Activated gamma-delta T cell treated with anti-CD3 and anti-CD28 coated beads, Interleukin-2, amount 50 U/mL, for 16 hours (primary cell): ENCODE measurements at regions not wholly inside any gene's neighbourhood (a gene's known extent, or its start where the extent isn't known, plus 50 kb on each side); places are given as distances from the start of the nearest gene placed in this dataset.
"Not testable (repeated sequence)": the region's sequence is repeated elsewhere in the genome, so short reads cannot be mapped to it uniquely, and the experiment has no call there.

Source experiments
- DNase-seq: peaks from one replicate; pipeline ENCODE4 v3.0.0-alpha.2; 2020; ENCODE audit warnings: low read depth

GRCh38 chr14:101634850-101635748, 73.8 kb downstream of the DIO3 start:
- DNase-seq: no peak

GRCh38 chr14:101635749-101636560, 74.7 kb downstream of the DIO3 start:
- DNase-seq: no peak

GRCh38 chr14:101639241-101639833, 78.0 kb downstream of the DIO3 start:
- DNase-seq: no peak

- DNase-seq: no peak
These were observed 82.4 kb downstream of the DIO3 start for GRCh38 chr14:101643651-101644050.

- DNase-seq: no peak
These were observed 92.8 kb downstream of the DIO3 start for GRCh38 chr14:101654051-101654450.

- DNase-seq: no peak
These were observed 96.1 kb downstream of the DIO3 start for GRCh38 chr14:101657372-101657771.

- no peak for DNase-seq
These were observed 95.9 kb upstream of the PPP2R5C start for GRCh38 chr14:101665478-101666078.

GRCh38 chr14:101666264-101666663, 95.2 kb upstream of the PPP2R5C start:
- DNase-seq: no peak

- no peak for DNase-seq
These were observed 91.9 kb upstream of the PPP2R5C start for GRCh38 chr14:101669629-101670028.

GRCh38 chr14:101673873-101674272, 87.6 kb upstream of the PPP2R5C start:
- DNase-seq: no peak

- DNase-seq: not testable (repeated sequence)
These were observed 85.7 kb upstream of the PPP2R5C start for GRCh38 chr14:101675835-101676234.

GRCh38 chr14:101677912-101678327, 83.6 kb upstream of the PPP2R5C start:
- DNase-seq: not testable (repeated sequence)

GRCh38 chr14:101681795-101682194, 79.7 kb upstream of the PPP2R5C start:
- no peak for DNase-seq

- DNase-seq: no peak
These were observed 78.1 kb upstream of the PPP2R5C start for GRCh38 chr14:101683365-101683764.

GRCh38 chr14:101687756-101688546, 73.6 kb upstream of the PPP2R5C start:
- DNase-seq: no peak

GRCh38 chr14:101689039-101689501, 72.4 kb upstream of the PPP2R5C start:
- DNase-seq: no peak

- not testable (repeated sequence) for DNase-seq
These were observed 71.5 kb upstream of the PPP2R5C start for GRCh38 chr14:101689966-101690365.

- no peak for DNase-seq
These were observed 65.8 kb upstream of the PPP2R5C start for GRCh38 chr14:101695659-101696058.

GRCh38 chr14:101704140-101704539, 57.4 kb upstream of the PPP2R5C start:
- DNase-seq: no peak

GRCh38 chr14:101705733-101706508, 55.6 kb upstream of the PPP2R5C start:
- peak; percentile 34 for DNase-seq
